ENCODE measurements at regions not wholly inside any gene's neighbourhood (a gene's known extent, or its start where the extent isn't known, plus 50 kb on each side); places are given as distances from the start of the nearest gene placed in this dataset.

- no peak for TF ChIP-seq CTCF (IDR thresholded peaks at IDR 0.05)
- ATAC-seq (ENCODE audit: low FRiP score) = no peak
- no peak for DNase-seq (ENCODE audit: low spot score)
These were observed 568.3 kb upstream of the SALL1 start for GRCh38 chr16:51719376-51719775.

DNA sequence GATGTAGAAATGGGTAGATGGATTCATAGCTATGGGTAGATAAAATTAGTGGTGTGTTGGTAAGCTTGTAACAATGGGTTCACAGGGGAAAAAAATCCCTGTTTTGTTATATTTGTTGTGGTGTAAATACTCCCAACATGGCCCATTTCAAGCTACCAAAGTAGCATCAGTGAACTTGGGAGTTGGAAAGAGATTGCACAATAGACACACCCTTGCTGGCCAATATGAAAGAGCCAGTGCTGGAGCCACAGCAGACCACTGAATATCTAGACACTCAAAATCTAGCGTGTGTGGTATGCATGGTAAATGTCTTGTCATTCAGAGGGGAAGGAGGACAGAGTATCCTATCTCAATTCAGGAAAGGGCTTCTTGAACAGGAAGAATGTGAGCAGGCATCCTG, 565.1 kb upstream of the SALL1 start:
- no peak for DNase-seq (ENCODE audit: low spot score)
- no peak for ATAC-seq (ENCODE audit: low FRiP score)
- TF ChIP-seq CTCF (IDR thresholded peaks at IDR 0.05) = no peak

- TF ChIP-seq CTCF (IDR thresholded peaks at IDR 0.05) = no peak
- DNase-seq (ENCODE audit: low spot score) = no peak
- ATAC-seq (ENCODE audit: low FRiP score) = no peak
These were observed 562.4 kb upstream of the SALL1 start for GRCh38 chr16:51713502-51713901.

DNA sequence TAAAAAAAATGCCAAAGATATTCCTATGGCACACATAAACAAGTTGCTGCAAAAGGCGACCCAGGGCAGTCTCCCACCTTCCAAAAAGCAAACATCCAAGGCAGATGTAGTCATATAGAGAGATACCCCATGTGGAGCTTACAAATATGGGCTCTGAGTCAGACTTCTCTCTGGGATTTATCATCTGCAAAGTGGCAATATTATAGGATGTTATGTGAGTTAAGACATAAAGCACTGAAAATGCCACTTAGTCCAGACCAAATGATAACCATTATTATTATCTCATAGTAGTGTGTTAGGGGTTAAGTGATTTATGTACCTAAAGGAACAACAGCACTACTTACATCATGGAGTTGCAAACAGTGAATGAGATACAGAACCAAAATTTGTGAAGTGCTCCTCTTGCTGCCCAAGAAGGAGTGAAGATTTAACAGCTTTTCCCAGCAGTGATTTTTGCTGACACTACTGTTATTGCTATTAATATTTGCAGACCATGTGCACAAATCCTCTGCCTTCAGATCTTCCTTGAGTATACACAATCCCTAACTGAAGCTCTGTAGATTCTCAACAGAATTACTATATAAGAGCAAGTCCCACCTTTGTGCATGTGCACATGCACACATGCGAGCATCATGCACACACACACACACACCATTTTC, 560.0 kb upstream of the SALL1 start:
- no peak for ATAC-seq (ENCODE audit: low FRiP score)
- DNase-seq (ENCODE audit: low spot score) = no peak
- TF ChIP-seq CTCF (IDR thresholded peaks at IDR 0.05) = no peak

DNA sequence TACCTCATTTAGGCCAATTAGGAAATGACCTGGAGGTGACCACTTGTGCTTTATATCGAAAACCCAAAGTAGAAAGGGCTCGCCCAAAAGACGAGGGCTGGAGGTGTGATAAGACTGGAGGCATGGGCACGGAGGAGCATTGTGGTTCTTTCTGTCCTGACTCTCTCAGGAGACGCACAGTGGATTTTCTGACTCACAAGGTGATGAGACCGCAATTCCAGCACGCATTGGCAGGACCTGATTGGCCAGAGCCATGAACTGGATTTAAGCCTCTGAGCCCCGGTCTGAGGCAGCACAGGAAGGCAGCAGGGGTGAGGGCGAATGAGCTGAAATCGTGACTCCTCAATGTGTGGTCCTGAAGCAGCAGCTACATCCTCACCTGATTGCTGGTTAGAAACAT, 559.1 kb upstream of the SALL1 start:
- DNase-seq (ENCODE audit: low spot score) = no peak

DNA sequence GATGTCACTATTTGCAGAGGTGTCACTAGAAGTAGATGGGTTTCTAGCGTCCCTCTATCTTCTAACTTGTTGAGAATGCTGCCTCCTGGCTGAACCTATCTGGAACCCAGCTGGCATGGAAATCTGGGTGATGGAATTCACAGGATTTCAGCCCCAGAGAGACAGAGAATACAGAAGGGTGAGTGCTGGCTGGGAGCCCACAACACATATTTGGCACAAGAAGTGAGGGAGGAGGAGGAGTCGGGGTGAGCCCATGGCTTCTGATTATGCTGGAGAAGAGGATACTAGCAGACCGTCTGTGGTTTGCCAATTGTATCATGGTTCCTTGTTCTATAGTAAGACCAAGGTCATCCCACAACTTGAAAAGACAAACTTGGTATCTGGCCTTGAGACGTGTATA, 557.8 kb upstream of the SALL1 start:
- ATAC-seq (ENCODE audit: low FRiP score) (no peak), DNase-seq (ENCODE audit: low spot score) (no peak)
- TF ChIP-seq CTCF (IDR thresholded peaks at IDR 0.05) = no peak

More for the DNA sequence above, 559.1 kb upstream of the SALL1 start:
- no peak for ATAC-seq (ENCODE audit: low FRiP score)
- TF ChIP-seq CTCF (IDR thresholded peaks at IDR 0.05) = no peak

DNA sequence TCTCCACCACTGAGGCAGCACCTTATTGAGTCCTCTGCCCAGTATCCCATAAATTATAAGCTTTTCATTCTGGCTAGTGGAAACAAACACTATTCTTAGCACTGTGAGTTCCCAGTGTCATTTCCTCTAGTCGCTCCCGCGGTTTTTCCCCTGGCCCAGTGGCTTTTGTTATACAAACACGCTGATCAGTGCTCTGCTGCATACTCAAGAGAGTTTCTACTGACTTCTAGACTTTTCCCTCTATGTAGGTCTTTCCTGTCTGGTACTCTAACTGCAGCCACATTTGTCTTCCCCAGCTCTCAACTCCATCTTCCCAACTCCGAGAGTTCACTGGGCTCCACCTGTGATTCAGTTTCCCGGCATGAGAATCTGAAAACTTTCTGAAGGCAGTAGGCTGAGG, 556.6 kb upstream of the SALL1 start:
- TF ChIP-seq CTCF (IDR thresholded peaks at IDR 0.05) = no peak
- ATAC-seq (ENCODE audit: low FRiP score) (no peak), DNase-seq (ENCODE audit: low spot score) (no peak)

All from omental fat pad (tissue), 3 donors.